Right atrium auricular region (tissue), 2 donors: ENCODE measurements at regions not wholly inside any gene's neighbourhood (a gene's known extent, or its start where the extent isn't known, plus 50 kb on each side); places are given as distances from the start of the nearest gene placed in this dataset.

ENCODE experiments used
- DNase-seq: peaks from one replicate; pipeline ENCODE4 v3.0.0-alpha.2; 2019; ENCODE audit warnings: low spot score
- H3K27ac ChIP-seq, 2 donors: fragments of 200-600 bp; sonication (generic); 1 replicate in 1 of 2; 2 replicates in 1 of 2; pipeline ENCODE4 v1.5.1; 2016 to 2019
- H3K27me3 ChIP-seq, 2 donors: fragments of 200-600 bp; sonication (generic); one replicate each; pipeline versions ENCODE4 v1.5.1 to v1.6.0; 2017 to 2019
- H3K36me3 ChIP-seq: fragments of 200-600 bp; sonication (generic); one replicate; pipeline ENCODE4 v1.5.1; 2016
- H3K4me1 ChIP-seq, 2 donors: fragments of 200-600 bp; sonication (generic); one replicate each; pipeline versions ENCODE4 v1.5.1 to v1.6.0; 2017 to 2019
- H3K4me3 ChIP-seq, 2 donors: fragments of 200-600 bp; sonication (generic); 1 replicate in 1 of 2; 2 replicates in 1 of 2; pipeline ENCODE4 v1.5.1; 2017 to 2019; ENCODE audit warnings: mild to moderate bottlenecking in 1 of 2, moderate library complexity in 1 of 2
- H3K9me3 ChIP-seq, 2 donors: fragments of 200-600 bp; sonication (generic); one replicate each; pipeline ENCODE4 v1.5.1; 2019
- TF ChIP-seq, protein P1 (sequence below), 2 donors: fragments of 200-600 bp; sonication (generic); IDR thresholded peaks; one replicate each; pipeline ENCODE4 v1.5.1; 2019; ENCODE audit warnings: antibody characterized with exemption in 2 of 2

DNA sequence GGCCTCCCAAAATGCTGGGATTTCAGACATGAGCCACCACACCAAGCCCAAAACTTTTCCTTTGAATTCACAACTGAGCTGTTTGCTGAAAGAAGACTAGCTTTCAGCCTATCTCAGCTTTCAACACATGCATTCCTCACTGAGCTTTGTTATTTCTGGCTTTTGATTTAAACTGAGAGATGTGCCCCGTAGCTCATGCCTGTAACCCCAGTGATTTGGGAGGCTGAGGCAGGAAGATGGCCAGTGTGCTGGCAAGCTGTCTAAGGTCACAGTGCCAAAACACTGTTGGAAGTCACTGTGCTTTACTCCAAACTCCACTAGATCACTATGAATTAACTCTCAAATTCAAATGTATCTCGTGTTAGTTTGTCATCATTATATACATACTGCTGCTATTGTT lies 779.5 kb downstream of the TRIML1 start:
- TF ChIP-seq, protein P1, sequence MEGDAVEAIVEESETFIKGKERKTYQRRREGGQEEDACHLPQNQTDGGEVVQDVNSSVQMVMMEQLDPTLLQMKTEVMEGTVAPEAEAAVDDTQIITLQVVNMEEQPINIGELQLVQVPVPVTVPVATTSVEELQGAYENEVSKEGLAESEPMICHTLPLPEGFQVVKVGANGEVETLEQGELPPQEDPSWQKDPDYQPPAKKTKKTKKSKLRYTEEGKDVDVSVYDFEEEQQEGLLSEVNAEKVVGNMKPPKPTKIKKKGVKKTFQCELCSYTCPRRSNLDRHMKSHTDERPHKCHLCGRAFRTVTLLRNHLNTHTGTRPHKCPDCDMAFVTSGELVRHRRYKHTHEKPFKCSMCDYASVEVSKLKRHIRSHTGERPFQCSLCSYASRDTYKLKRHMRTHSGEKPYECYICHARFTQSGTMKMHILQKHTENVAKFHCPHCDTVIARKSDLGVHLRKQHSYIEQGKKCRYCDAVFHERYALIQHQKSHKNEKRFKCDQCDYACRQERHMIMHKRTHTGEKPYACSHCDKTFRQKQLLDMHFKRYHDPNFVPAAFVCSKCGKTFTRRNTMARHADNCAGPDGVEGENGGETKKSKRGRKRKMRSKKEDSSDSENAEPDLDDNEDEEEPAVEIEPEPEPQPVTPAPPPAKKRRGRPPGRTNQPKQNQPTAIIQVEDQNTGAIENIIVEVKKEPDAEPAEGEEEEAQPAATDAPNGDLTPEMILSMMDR (IDR thresholded peaks at IDR 0.05), result no peak
- DNase-seq, result no peak
- no peak overlapping the region for H3K27ac ChIP-seq
- H3K27me3 ChIP-seq, result no peaks in the 10 kb centered on the region
- no peaks in the 10 kb centered on the region for H3K4me1 ChIP-seq
- no peak overlapping the region for H3K4me3 ChIP-seq
- H3K36me3 ChIP-seq, result no peaks in the 10 kb centered on the region
- H3K9me3 ChIP-seq, result peaks cover 0 to 12% of the 10 kb centered on the region in 2 donors

DNA sequence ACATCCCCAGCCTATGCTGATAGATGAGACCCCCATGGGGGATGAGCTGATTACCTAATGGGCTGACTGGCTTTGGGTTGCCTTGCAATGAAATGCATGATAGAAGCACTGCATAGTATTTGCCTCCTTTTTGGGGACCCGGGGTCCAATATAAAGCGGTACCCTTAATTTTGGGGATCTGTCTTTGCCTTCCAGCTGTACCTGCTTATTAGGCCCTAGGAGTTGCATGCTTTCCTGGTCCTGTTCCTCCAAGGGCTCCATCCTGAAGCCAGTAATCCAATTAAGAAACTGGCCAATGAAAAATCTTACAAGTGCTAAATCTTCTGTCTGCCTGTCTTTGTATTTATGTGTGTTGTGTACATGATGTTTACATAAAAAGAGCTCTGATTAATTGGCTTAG lies 791.6 kb downstream of the TRIML1 start:
- H3K4me3 ChIP-seq, result no peak overlapping the region
- H3K9me3 ChIP-seq, result peaks cover 0 to 9% of the 10 kb centered on the region in 2 donors
- H3K27me3 ChIP-seq, result no peaks in the 10 kb centered on the region
- H3K36me3 ChIP-seq, result no peaks in the 10 kb centered on the region
- no peaks in the 10 kb centered on the region for H3K4me1 ChIP-seq
- DNase-seq, result no peak
- no peak overlapping the region for H3K27ac ChIP-seq
- TF ChIP-seq, protein P1 (IDR thresholded peaks at IDR 0.05), result no peak

DNA sequence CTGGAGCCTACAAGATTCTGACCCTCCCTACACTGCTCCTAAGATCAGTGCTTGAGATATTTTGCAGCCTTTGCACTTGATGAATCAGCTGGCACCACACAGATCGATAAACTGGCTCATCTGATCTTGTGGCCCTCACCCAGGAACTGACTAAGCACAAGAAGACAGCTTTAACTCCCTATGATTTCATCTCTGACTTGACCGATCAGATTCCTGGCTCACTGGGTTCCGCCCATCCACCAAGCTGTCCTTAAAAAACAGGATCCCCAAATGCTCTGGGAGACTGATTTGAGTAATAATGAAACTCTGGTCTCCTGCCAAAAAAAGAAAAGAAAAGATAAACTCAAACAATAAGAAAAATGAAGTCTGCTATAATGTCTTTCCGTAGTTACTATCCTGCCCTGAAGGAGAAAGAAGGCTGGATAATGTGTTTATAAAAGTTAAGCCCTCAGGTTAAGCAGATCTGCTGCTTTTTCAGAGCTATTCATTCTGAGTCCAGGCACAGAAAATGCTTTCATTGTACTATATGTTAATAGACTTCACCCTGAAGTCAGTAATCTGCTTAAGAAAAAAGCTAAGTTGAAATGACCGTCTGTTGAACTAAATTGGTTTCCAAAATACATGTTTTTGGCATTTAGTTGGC lies 795.2 kb downstream of the TRIML1 start:
- Histone ChIP-seq H3K4me1 (no peaks in the 10 kb centered on the region), H3K27ac (no peak overlapping the region), H3K27me3 (no peaks in the 10 kb centered on the region), H3K9me3 (peaks cover 0 to 9% of the 10 kb centered on the region in 2 donors), H3K36me3 (no peaks in the 10 kb centered on the region), H3K4me3 (no peak overlapping the region)
- no peak for DNase-seq
- TF ChIP-seq, protein P1 (IDR thresholded peaks at IDR 0.05), result no peak

DNA sequence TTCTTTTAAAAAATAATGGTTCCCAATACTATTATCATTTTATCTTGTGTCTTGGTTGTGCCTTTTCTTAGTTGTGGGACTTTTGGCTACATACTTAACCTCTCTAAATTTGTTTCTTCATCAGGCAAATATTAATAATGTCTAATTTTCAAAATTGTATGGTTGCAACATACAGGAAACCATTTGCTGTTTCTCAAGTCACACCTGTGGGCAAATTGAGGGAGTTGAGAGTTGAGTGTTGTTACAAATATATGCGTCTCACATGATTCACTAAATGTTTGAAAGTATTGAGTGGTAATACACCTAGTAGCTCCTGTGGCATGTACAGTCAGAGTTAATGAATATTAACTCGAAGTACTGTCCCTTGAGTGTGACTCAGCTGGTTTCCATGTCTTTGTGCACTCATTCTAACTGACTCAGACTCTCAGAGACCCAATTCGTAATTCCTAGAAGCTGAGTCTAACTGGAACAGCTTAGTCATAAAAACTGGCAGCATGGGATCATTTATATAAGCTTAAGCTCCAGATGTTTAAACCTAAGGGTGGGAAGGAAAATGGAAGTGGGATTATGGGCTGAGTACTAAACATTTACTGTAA lies 802.4 kb downstream of the TRIML1 start:
- Histone ChIP-seq H3K27me3 (no peaks in the 10 kb centered on the region), H3K27ac (no peak overlapping the region), H3K36me3 (no peaks in the 10 kb centered on the region), H3K4me1 (no peaks in the 10 kb centered on the region), H3K9me3 (no peaks in the 10 kb centered on the region), H3K4me3 (no peak overlapping the region)
- TF ChIP-seq, protein P1 (IDR thresholded peaks at IDR 0.05), result no peak
- no peak for DNase-seq

DNA sequence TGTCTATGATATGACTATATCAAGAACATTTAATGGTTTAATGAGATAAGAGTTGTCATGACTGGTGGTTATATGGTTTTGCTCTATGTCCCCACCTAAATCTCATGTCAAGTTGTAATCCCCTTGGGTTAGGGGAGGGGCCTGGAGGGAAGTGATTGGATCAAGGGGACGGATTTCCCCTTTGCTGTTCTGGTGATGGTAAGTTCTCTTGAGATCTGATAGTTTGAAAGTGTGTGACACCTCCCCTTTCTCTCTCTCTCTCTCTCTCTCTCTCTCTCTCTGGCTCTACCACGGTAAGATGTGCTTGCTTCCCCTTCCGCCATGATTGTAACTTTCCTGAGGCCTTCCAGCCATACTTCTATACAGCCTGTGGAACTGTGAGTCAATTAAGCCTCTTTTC lies 803.4 kb downstream of the TRIML1 start:
- Histone ChIP-seq H3K9me3 (no peaks in the 10 kb centered on the region), H3K4me1 (no peaks in the 10 kb centered on the region), H3K27me3 (no peaks in the 10 kb centered on the region), H3K4me3 (no peak overlapping the region), H3K36me3 (no peaks in the 10 kb centered on the region), H3K27ac (no peak overlapping the region)
- no peak for DNase-seq
- TF ChIP-seq, protein P1 (IDR thresholded peaks at IDR 0.05), result no peak

DNA sequence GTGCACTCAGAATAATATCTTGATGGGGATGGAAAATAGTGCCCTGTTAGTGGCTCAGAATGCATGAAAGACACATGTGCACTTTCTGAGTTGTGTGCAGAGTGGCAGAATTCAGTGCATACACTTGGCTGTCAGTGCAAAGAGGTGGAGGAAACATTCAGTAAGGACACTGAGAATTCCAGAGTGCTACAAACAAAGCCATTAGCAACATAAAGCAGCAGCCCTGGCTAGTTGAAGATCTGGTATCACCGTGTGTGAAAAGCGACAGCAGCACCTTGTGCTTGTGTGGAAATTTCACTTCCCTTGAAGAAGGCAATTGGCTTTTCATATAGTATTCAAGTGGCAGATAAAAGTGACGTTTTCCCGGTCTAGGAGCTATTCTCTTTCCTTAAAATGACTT lies 810.4 kb downstream of the TRIML1 start:
- TF ChIP-seq, protein P1 (IDR thresholded peaks at IDR 0.05), result no peak
- Histone ChIP-seq H3K4me1 (no peaks in the 10 kb centered on the region), H3K9me3 (peaks cover 0 to 4% of the 10 kb centered on the region in 2 donors), H3K36me3 (no peaks in the 10 kb centered on the region), H3K4me3 (no peak overlapping the region), H3K27ac (no peak overlapping the region), H3K27me3 (no peaks in the 10 kb centered on the region)
- DNase-seq, result no peak
